Esophagus squamous epithelium (tissue), 4 donors: ENCODE measurements at regions not wholly inside any gene's neighbourhood (a gene's known extent, or its start where the extent isn't known, plus 50 kb on each side); places are given as distances from the start of the nearest gene placed in this dataset.

Experiments
- CTCF ChIP-seq, 6 experiments: fragments of 450-650 bp in 4 of 6; fragments of 200-600 bp in 2 of 6; sonication (generic) in 2 of 6; IDR thresholded peaks; one replicate each; pipeline ENCODE4 v1.5.1; 2016 to 2019; ENCODE audit warnings: antibody characterized with exemption in 6 of 6, mild to moderate bottlenecking in 4 of 6, moderate library complexity in 4 of 6
- POLR2A ChIP-seq, 4 donors: fragments of 450-650 bp; IDR thresholded peaks; one replicate each; pipeline ENCODE4 v1.6.1; 2017; ENCODE audit warnings: antibody characterized with exemption in 4 of 4, mild to moderate bottlenecking in 4 of 4, moderate library complexity in 3 of 4

- no peak for TF ChIP-seq CTCF (IDR thresholded peaks at IDR 0.05)
- no peak for TF ChIP-seq POLR2A (IDR thresholded peaks at IDR 0.05)
Measured at GRCh38 chr1:4214826-4215225, 314.8 kb upstream of the C1orf174 start.
